ENCODE measurements at regions not wholly inside any gene's neighbourhood (a gene's known extent, or its start where the extent isn't known, plus 50 kb on each side); places are given as distances from the start of the nearest gene placed in this dataset.

DNA sequence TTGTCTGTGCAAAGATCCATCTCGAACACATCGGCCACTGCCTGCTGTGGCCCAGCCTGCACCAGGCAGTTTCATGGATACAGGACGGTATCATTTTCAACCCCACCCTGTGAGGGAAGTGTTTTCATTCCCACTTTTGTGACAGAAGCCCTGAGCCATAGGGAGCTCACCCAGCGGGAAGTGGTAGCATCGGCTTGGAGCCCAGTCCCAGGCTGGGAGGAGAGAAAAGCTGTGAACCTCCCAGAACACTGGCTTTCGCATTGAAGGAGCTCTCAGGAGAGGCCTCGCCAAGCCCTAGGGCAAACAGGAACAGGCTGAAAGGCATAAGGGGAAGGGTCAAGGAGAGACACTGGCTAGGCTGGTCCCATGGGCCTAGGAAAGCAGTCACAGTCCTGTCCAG is 166.1 kb downstream of the TFCP2L1 start:
- no peak overlapping the region for H2AFZ ChIP-seq (ENCODE audit: low read depth, low read length)
- dilution Hi-C loops (cut with MboI; ENCODE audit: extremely low pct_ligation_motif_present, low sequenced_read_pairs), result no loop called here

More for the DNA sequence above, 166.1 kb downstream of the TFCP2L1 start:
- Histone ChIP-seq H3K36me3 (ENCODE audit: control insufficient read depth in 2 of 2, extremely low read depth in 1 of 2, insufficient read depth in 2 of 2, low read length in 2 of 2) (no peaks in the 10 kb centered on the region), H3K4me3 (replicated peaks in 1 of 3; ENCODE audit: insufficient read depth in 1 of 3, low read depth in 1 of 3, low read length in 3 of 3) (no peak overlapping the region), H3K9me1 (replicated peaks; ENCODE audit: control insufficient read depth, extremely low read depth, insufficient read depth, low read length) (no peaks in the 10 kb centered on the region), H4K20me1 (replicated peaks; ENCODE audit: control insufficient read depth, extremely low read depth, insufficient read depth, low read length) (no peaks in the 10 kb centered on the region), H3K9me3 (replicated peaks; ENCODE audit: control insufficient read depth, insufficient read depth, low read length) (no peaks in the 10 kb centered on the region), H3K9ac (replicated peaks; ENCODE audit: extremely low read depth, insufficient read depth, low read length) (no peak overlapping the region), H3K27me3 (ENCODE audit: control insufficient read depth in 2 of 2, insufficient read depth in 2 of 2, low read length in 2 of 2) (no peaks in the 10 kb centered on the region), H3K79me2 (ENCODE audit: control insufficient read depth, insufficient read depth, low read length) (no peaks in the 10 kb centered on the region), H3K4me2 (ENCODE audit: insufficient read depth, low read length) (no peak overlapping the region), H3K4me1 (ENCODE audit: control insufficient read depth, extremely low read depth, insufficient read depth, low read length) (no peaks in the 10 kb centered on the region), H3K27ac (ENCODE audit: insufficient read depth, low read depth, low read length) (no peak overlapping the region)
- ChIA-PET POLR2A (no interaction called here), CTCF (interaction anchor here (1.1 kb wide), 1 partner anchor 9 kb away, joined by 5 read pairs; no protein-coding TSS in a partner anchor)
- TF ChIP-seq FOS (IDR thresholded peaks at IDR 0.05; ENCODE audit: borderline replicate concordance, insufficient read depth, low read length), result no peak
- no peak for TF ChIP-seq MYC (IDR thresholded peaks at IDR 0.05; ENCODE audit: low read depth, low read length)
- TF ChIP-seq MAX (IDR thresholded peaks at IDR 0.05; ENCODE audit: insufficient read depth, insufficient read length), result no peak
- TF ChIP-seq, protein P1, sequence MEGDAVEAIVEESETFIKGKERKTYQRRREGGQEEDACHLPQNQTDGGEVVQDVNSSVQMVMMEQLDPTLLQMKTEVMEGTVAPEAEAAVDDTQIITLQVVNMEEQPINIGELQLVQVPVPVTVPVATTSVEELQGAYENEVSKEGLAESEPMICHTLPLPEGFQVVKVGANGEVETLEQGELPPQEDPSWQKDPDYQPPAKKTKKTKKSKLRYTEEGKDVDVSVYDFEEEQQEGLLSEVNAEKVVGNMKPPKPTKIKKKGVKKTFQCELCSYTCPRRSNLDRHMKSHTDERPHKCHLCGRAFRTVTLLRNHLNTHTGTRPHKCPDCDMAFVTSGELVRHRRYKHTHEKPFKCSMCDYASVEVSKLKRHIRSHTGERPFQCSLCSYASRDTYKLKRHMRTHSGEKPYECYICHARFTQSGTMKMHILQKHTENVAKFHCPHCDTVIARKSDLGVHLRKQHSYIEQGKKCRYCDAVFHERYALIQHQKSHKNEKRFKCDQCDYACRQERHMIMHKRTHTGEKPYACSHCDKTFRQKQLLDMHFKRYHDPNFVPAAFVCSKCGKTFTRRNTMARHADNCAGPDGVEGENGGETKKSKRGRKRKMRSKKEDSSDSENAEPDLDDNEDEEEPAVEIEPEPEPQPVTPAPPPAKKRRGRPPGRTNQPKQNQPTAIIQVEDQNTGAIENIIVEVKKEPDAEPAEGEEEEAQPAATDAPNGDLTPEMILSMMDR (IDR thresholded peaks at IDR 0.05; ENCODE audit: extremely low read depth in 1 of 2, insufficient read depth in 1 of 2, low read depth in 1 of 2, low read length in 2 of 2), result no peak
- TF ChIP-seq JUN (IDR thresholded peaks at IDR 0.05; ENCODE audit: borderline replicate concordance, insufficient read depth, insufficient read length, low read depth), result no peak
- no peak for TF ChIP-seq POLR2AphosphoS5 (IDR thresholded peaks at IDR 0.05; ENCODE audit: insufficient read depth, low read depth, low read length)
- no peak for TF ChIP-seq EZH2 (IDR thresholded peaks at IDR 0.05; ENCODE audit: borderline replicate concordance, low read depth, low read length, severe bottlenecking)
- no peak for TF ChIP-seq POLR2A (IDR thresholded peaks at IDR 0.05; ENCODE audit: low read depth, low read length)
- TF ChIP-seq GATA2 (IDR thresholded peaks at IDR 0.05; ENCODE audit: insufficient read depth, insufficient read length, low read depth, low read length), result no peak
- BruUV-seq (replicated peaks), result no TSS peak
- intact Hi-C loops (cut with micrococcal nuclease), result no loop called here
- DNase-seq (ENCODE audit: low read depth, low spot score), result no peak
- FAIRE-seq, result no peak
